DMS153 treated with DMSO at 0.1 percent for 48 hours (cell line): ENCODE measurements at regions not wholly inside any gene's neighbourhood (a gene's known extent, or its start where the extent isn't known, plus 50 kb on each side); places are given as distances from the start of the nearest gene placed in this dataset.

Experiments
- DNase-seq: peaks from one replicate; lab custom pipeline; 2025; ENCODE audit not compliant: unreplicated experiment; lab: John Stamatoyannopoulos, UW

DNA sequence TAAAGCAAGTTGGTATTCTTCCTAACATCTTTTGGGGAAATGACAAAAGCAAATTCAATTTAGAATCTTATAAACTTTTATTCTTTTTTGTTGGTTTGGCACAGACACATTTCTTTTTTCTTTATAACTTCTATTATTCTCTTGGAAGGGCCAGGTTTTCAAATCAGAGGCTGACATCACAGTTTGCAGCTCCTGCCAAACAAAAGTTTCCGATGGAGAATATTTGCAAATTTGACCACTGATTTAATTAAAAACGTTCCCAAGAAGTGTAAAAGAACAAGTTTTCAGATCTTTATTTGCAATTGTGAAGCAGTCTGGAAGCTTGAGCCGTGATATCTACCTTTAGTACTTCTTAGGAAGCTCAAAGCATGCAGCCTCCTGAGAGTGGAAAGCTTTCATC, 53.8 kb upstream of the CD83 start:
- DNase-seq: no peak

DNA sequence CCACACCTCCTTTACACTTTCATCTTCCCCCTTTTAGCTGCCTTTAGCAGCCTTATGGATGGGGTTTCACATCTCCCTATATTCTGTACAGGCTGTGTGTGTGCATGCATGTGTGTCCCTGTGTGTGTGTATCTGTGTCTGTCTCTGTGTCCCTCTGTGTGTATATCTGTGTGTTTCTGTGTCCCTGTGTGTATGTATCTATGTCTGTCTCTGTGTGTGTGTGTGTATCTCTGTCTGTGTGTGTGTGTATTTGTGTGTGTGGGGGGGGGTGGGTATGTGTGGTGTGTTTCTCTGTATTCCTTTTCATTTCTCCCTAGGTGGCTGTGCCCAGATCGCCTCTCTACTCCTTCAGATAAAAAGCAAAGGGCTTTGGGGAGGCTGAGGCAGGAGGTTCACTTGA, 52.2 kb upstream of the CD83 start:
- no peak for DNase-seq

DNA sequence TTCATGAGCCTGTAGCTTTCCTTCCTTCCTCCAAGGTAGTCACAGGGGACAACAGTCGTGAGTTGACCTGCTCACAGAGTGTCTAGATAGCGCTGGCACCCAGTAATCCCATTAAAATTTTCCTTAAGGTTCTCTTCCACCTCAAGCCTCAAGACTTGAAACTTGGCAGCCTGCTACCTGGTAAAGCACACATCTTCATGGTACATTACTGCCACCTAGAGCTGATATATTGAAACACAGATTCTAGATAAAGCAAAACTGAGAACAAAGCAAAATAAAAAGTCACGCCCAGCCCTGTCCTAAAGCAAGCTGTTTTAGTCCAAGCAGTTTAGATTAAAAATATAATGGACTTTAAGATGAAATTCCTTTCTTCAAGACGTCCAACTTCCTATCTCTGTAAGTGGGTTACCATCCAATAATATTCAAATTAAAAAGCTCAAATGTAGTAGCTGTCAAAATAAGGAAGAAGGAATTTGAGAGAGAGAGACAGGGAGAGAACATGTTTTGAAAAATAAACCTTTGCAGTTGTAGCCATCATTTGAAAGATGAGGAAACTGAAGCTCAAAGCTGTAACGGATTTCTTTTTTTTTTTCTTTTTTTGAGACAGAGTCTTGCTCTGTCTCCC, 50.7 kb upstream of the CD83 start:
- DNase-seq: peak; percentile 2

DNA sequence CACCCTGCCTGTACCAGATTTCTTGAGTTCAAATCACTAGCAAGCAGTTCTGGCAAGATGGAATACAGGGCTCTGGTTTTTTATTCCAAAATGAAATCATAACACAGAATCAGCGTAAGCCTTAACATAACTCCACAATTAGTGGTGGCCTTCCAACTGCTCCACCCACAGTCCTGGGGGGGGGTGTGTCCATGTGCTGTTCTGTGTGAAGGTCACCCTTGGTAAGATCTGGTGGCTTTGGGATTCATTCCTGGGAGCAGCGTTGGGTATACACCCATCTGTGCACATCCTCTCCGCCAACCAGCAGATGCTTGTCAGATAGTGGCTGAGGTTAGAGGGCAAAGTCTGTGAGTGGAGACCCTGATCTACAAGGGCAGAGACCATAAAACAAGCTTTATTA, 49.9 kb upstream of the CD83 start:
- no peak for DNase-seq
